Gastrocnemius medialis (tissue), 4 donors: ENCODE measurements at regions not wholly inside any gene's neighbourhood (a gene's known extent, or its start where the extent isn't known, plus 50 kb on each side); places are given as distances from the start of the nearest gene placed in this dataset.

ENCODE experiments used
- CTCF ChIP-seq, 5 experiments: fragments of 450-650 bp in 3 of 5; fragments of 200-600 bp in 2 of 5; sonication (generic) in 2 of 5; IDR thresholded peaks in 4 of 5; conservative IDR thresholded peaks in 1 of 5; 1 replicate in 4 of 5; 2 replicates in 1 of 5; pipeline ENCODE4 v1.5.1; 2016 to 2019; ENCODE audit warnings: antibody characterized with exemption in 5 of 5, mild to moderate bottlenecking in 3 of 5, moderate library complexity in 3 of 5
- POLR2A ChIP-seq, 2 donors: fragments of 450-650 bp; IDR thresholded peaks; one replicate each; pipeline ENCODE4 v1.6.1; 2017; ENCODE audit warnings: antibody characterized with exemption in 2 of 2, mild to moderate bottlenecking in 2 of 2, moderate library complexity in 2 of 2

- TF ChIP-seq CTCF (IDR thresholded peaks at IDR 0.05 in 4 of 5, conservative IDR thresholded peaks at IDR 0.05 in 1 of 5), result no peak
- TF ChIP-seq POLR2A (IDR thresholded peaks at IDR 0.05), result no peak
These were observed 287.3 kb upstream of the FLRT2 start for GRCh38 chr14:85242666-85243065.
